ENCODE measurements at regions not wholly inside any gene's neighbourhood (a gene's known extent, or its start where the extent isn't known, plus 50 kb on each side); places are given as distances from the start of the nearest gene placed in this dataset.

DNA sequence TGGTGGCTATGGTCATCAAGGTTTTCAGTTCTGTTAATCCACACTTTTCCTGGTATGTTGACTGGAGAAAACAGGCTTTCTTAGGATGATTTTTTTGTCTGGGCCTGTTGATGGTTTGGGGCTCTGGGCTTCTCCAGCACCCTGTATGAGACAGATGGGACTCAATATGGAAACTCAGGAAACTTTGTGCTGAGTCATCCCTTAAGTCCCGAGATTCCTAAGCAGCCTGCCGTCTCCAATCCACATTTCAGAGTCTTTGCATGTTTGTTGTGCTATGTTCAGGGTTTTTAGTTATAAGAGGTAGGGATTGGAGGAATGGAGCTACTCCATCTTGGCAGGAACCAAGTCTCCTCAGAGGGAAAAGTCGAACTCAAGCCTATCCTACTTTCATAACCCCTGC, 253.3 kb upstream of the FOXF1 start:
- TF ChIP-seq, protein P1, sequence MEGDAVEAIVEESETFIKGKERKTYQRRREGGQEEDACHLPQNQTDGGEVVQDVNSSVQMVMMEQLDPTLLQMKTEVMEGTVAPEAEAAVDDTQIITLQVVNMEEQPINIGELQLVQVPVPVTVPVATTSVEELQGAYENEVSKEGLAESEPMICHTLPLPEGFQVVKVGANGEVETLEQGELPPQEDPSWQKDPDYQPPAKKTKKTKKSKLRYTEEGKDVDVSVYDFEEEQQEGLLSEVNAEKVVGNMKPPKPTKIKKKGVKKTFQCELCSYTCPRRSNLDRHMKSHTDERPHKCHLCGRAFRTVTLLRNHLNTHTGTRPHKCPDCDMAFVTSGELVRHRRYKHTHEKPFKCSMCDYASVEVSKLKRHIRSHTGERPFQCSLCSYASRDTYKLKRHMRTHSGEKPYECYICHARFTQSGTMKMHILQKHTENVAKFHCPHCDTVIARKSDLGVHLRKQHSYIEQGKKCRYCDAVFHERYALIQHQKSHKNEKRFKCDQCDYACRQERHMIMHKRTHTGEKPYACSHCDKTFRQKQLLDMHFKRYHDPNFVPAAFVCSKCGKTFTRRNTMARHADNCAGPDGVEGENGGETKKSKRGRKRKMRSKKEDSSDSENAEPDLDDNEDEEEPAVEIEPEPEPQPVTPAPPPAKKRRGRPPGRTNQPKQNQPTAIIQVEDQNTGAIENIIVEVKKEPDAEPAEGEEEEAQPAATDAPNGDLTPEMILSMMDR (conservative IDR thresholded peaks at IDR 0.05), result no peak
- TF ChIP-seq ZFX (IDR thresholded peaks at IDR 0.05), result no peak

All from C4-2B (cell line).